NCI-H2081 (cell line): ENCODE measurements at regions not wholly inside any gene's neighbourhood (a gene's known extent, or its start where the extent isn't known, plus 50 kb on each side); places are given as distances from the start of the nearest gene placed in this dataset.

ENCODE experiments used
- DNase-seq, 2 experiments: peaks; one replicate each; lab custom pipeline; 2025; lab: John Stamatoyannopoulos, UW

GRCh38 chr10:7507887-7508726 lies 97.3 kb upstream of the SFMBT2 start:
- DNase-seq, result no peak

DNA sequence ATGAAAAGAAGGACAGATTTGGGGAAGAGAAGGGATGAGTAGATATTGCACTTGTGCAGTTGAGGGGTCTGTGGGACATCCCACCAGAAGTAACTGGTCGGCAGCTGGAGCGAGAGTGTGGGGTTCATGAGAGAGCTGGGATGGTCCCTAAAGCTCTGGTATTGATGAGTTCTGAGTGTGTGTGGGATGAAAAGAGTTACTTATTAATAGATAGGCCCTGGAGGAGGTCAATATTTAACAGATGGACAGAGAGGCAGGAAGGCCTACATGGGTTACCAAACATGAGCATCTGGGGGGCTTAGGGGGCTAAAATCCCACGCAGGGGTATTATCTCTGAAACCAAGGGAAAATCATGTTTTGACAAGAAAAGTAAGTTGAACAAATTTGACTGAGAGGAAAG lies 95.7 kb upstream of the SFMBT2 start:
- no peak for DNase-seq

DNA sequence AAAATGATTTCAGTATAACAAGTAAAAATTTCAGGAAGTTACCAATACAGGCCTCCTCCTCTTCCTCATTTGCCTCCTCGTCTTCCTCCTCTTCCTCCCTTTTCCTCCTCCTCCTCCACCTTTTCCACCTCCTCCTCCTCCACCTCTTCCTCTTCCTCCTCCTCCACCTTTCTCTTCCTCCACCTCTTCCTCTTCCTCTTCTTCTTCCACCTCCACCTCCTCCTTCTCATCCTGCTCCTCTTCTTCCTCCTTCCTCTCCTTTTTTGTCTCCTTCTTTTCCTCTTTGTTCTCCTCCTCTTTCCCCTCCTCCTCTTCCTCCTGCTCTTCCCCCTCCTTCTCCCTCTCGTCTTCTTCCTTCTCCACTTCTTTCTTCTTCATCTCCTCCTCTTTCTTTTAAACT lies 94.4 kb upstream of the SFMBT2 start:
- DNase-seq, result no peak

DNA sequence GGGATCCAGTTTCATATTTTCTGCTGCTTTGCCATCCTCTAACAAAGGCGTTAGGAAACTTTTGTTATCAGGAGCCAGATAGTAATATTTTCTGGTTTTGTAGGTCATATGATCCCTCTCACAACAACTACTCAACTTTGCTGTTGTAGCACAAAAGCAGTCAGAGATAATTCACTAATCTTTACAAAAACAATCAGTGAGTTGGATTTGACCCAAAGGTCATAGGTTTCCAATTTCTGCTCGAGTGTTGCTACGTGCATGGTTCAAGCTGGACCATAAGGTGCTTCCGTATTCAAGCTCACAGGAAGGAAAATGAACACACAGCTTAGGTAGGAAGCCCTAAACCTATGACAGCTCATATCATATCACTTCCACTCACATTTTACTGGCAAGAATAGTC lies 92.4 kb upstream of the SFMBT2 start:
- no peak for DNase-seq

DNA sequence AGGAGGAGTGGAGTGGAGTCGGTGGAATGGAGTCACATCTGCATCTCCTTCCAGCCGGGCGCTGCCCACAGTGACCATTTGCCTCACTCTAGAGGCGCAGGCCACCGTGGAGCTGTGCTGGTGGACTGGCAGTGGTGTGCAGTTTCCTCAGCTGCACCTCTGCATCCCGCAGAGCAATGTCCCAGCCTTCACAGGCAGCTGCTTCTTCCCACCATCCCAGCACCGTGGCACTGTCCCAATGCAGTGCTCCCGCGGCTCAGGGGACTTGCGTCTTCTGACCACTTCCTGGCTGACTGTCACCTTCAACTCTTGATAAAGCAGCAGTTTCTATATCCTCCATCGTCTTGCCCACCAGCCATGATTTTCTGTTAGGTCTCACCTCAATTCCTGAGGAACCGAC lies 90.3 kb upstream of the SFMBT2 start:
- DNase-seq, result no peak

- DNase-seq, result no peak
Measured at GRCh38 chr10:7498111-7498510, 87.3 kb upstream of the SFMBT2 start.

- DNase-seq, result peak; percentile 47 to 83
Measured at GRCh38 chr10:7493996-7494395, 83.2 kb upstream of the SFMBT2 start.

DNA sequence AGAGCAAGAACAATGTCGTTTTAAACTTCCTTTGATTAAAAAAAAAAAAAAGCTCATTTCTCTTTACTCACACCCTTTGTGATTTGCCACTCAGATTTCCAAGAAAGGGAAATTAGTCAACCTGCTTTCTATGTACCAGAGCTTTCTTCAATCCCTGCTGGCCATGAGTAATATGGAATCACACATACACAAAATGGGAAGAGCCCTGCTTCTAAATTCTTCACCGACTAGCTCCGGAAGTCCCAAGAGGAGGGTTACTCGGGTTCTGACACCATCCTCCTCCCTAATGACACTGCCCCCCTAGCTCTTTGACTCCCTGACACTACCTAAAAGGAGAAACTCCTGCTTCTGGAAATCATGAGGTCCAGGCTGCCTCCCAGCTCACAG lies 81.8 kb upstream of the SFMBT2 start:
- DNase-seq, result no peak

- DNase-seq, result no peak
Measured at GRCh38 chr10:7491949-7492659, 81.3 kb upstream of the SFMBT2 start.

GRCh38 chr10:7491230-7491629 lies 80.4 kb upstream of the SFMBT2 start:
- DNase-seq, result no peak

DNA sequence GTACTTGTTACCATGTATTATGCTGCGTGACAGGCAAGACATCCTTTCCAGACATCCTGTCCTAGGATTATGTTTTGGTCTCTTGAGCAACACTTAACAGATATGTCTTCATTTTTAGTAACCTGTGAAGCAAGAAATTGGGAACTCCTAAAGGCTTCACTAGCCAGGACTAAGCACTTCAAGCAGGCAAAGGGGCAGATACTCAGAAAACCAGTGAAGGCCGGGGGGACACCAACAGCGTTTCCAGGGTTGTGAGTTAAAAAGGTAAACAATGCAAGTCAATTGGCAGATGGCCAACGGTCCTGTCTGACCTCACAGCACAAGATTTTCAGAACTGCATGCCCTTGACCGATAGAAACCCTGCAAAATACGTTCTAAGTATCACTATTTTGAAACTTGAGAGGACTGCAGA lies 77.6 kb upstream of the SFMBT2 start:
- no peak for DNase-seq

DNA sequence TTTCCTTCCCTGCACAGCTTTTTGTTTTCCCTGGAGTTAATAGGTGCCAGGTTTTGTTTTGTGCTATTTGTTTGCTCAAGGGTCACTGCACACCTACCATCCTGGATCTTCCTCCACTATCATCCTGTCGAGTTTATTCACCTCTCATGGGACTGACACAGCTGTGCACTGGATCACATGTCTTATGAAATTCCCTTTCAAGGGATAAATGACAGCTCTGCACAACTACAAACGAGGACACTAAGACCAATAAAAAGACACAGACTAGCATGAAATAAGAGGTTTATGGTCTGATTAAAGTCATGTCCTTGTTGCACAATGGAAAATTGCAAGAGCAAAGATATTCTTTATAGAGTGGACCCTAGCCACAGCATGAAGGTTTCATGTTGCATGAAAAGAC lies 76.7 kb upstream of the SFMBT2 start:
- peak in 1 of 2 experiments; percentile 3 for DNase-seq

DNA sequence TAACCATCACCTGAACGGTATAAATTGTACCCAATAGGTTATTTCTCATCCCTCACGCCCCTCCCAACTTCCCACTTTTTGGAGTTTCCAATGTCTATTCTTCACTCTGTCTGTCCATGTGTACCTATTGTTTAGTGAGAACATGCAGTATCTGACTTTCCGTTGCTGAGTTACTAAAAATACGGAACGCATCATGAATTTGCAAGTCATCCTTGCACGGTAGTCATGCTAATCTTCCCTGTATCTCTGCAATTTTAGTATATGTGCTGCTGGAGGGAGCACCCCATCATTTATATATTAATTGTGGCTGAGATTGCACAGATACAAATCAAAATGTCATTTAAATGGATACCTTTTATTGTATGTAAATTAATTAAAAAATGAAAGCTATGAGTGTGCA lies 75.7 kb upstream of the SFMBT2 start:
- DNase-seq, result no peak

GRCh38 chr10:7485799-7486198 lies 75.0 kb upstream of the SFMBT2 start:
- DNase-seq, result no peak

- DNase-seq, result no peak
Measured at GRCh38 chr10:7485244-7485556, 74.4 kb upstream of the SFMBT2 start.

GRCh38 chr10:7484456-7485243 lies 73.8 kb upstream of the SFMBT2 start:
- no peak for DNase-seq

GRCh38 chr10:7483848-7484247 lies 73.0 kb upstream of the SFMBT2 start:
- no peak for DNase-seq

DNA sequence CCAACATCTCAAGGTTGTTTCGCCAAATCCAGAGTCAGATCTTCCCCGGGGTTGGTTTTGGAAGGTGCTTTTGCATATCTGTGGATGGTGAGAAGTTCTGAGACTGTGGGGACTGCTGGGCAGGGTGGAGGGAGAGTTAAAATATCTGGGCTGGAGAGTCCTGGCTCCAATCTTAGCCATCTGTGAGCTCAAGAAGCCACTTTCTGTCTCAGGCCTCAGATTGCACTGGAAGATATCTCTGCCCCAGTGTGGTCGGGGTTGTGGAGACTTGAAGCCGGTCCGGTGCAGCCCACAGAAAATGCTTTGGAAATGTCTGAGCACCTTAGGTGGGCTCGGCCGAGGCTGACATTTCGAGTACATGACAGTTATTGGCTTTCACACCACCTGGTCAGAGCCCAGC lies 72.2 kb upstream of the SFMBT2 start:
- no peak for DNase-seq

- no peak for DNase-seq
Measured at GRCh38 chr10:7481368-7481765, 70.5 kb upstream of the SFMBT2 start.

DNA sequence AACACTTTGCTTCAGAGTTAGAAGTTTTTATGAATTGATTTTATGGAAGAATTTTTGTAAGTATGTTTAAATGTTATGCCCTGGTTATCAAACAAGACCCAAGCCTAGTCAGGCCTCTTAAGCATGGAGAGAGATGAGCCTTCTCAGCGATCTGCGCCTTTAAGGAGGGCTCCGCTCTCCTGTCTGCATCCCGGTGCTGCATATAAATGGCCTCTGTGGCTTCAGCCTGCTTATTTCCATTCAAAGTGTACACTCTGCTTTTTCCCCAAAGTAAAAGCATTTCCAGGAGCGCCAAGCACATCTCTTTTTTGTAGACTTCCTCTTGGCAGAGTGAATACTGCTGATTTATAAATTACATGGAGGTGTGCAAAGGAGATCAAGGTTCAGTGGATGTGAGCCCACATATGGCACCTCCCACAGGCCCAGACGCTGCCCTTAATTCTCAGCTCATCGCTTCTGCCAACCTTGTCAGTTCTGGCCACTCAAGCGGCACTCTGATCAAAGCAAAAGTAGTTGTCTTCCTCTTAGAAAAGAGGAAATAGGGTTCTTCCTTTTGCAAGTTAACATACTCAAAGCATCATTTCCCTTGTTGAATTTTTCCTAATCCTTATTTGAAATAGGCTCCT lies 70.0 kb upstream of the SFMBT2 start:
- no peak for DNase-seq

- DNase-seq, result no peak
Measured at GRCh38 chr10:7479861-7480598, 69.2 kb upstream of the SFMBT2 start.
